ENCODE measurements at regions not wholly inside any gene's neighbourhood (a gene's known extent, or its start where the extent isn't known, plus 50 kb on each side); places are given as distances from the start of the nearest gene placed in this dataset.

GRCh38 chr13:84946192-84946591 is 853.0 kb downstream of the SLITRK6 start:
- ATAC-seq (replicated peaks in 1 of 4) (no peak), DNase-seq (no peak)
- Mint-ChIP-seq H3K27ac (no peak overlapping the region), H3K9me3 (peaks cover 4 to 7% (median 4%) of the 10 kb centered on the region in 3 donors), H3K27me3 (no peaks in the 10 kb centered on the region), H3K4me1 (no peaks in the 10 kb centered on the region), H3K36me3 (no peaks in the 10 kb centered on the region), H3K4me3 (no peak overlapping the region)
- H3K4me1 ChIP-seq (ENCODE audit: control insufficient read depth in 1 of 2, extremely low read depth in 1 of 2, insufficient read depth in 2 of 2, low read length in 2 of 2) = no peaks in the 10 kb centered on the region
- no peaks in the 10 kb centered on the region for H3K9me3 ChIP-seq
- CTCF ChIA-PET = no interaction called here
- WGBS (ENCODE audit: insufficient coverage) = no CpG with 5 or more reads among the region's 2 CpGs
- no peak overlapping the region for H3K27ac ChIP-seq (ENCODE audit: low read length)
- H3K36me3 ChIP-seq (ENCODE audit: control insufficient read depth in 2 of 2, extremely low read depth in 1 of 2, insufficient read depth in 1 of 2, low read length in 1 of 2) = no peaks in the 10 kb centered on the region
- H3K4me3 ChIP-seq (ENCODE audit: control insufficient read depth in 1 of 2, extremely low read depth in 1 of 2, low read length in 1 of 2) = no peak overlapping the region
- POLR2A ChIA-PET = no interaction called here
- no peaks in the 10 kb centered on the region for H3K27me3 ChIP-seq (replicated peaks in 1 of 2; ENCODE audit: control insufficient read depth in 2 of 2, extremely low read depth in 1 of 2, insufficient read depth in 2 of 2, low read length in 1 of 2)

- no peaks in the 10 kb centered on the region for H3K27me3 Mint-ChIP-seq
- no peaks in the 10 kb centered on the region for H3K4me1 Mint-ChIP-seq
- ATAC-seq (replicated peaks in 1 of 4) (no peak), DNase-seq (no peak)
- Histone ChIP-seq H3K4me3 (ENCODE audit: control insufficient read depth in 1 of 2, extremely low read depth in 1 of 2, low read length in 1 of 2) (no peak overlapping the region), H3K4me1 (ENCODE audit: control insufficient read depth in 1 of 2, extremely low read depth in 1 of 2, insufficient read depth in 2 of 2, low read length in 2 of 2) (no peaks in the 10 kb centered on the region), H3K27ac (ENCODE audit: low read length) (no peak overlapping the region), H3K36me3 (ENCODE audit: control insufficient read depth in 2 of 2, extremely low read depth in 1 of 2, insufficient read depth in 1 of 2, low read length in 1 of 2) (no peaks in the 10 kb centered on the region), H3K9me3 (no peaks in the 10 kb centered on the region), H3K27me3 (replicated peaks in 1 of 2; ENCODE audit: control insufficient read depth in 2 of 2, extremely low read depth in 1 of 2, insufficient read depth in 2 of 2, low read length in 1 of 2) (no peaks in the 10 kb centered on the region)
- H3K4me3 Mint-ChIP-seq = no peak overlapping the region
- no peaks in the 10 kb centered on the region for H3K9me3 Mint-ChIP-seq
- H3K36me3 Mint-ChIP-seq = no peaks in the 10 kb centered on the region
- WGBS (ENCODE audit: insufficient coverage) = 100% methylated on average over 3 of the region's 6 CpGs
- CTCF ChIA-PET = no interaction called here
- H3K27ac Mint-ChIP-seq = no peak overlapping the region
- POLR2A ChIA-PET = no interaction called here
These were observed 858.4 kb downstream of the SLITRK6 start for GRCh38 chr13:84940798-84941197.

GRCh38 chr13:84940167-84940566 is 859.1 kb downstream of the SLITRK6 start:
- no peak for DNase-seq
- no peaks in the 10 kb centered on the region for H3K9me3 ChIP-seq
- H3K36me3 ChIP-seq (ENCODE audit: control insufficient read depth in 2 of 2, extremely low read depth in 1 of 2, insufficient read depth in 1 of 2, low read length in 1 of 2) = no peaks in the 10 kb centered on the region
- no peak overlapping the region for H3K27ac Mint-ChIP-seq
- peaks cover 0 to 4% (median 2%) of the 10 kb centered on the region in 3 donors for H3K4me1 Mint-ChIP-seq
- H3K27ac ChIP-seq (ENCODE audit: low read length) = no peak overlapping the region
- no peaks in the 10 kb centered on the region for H3K27me3 ChIP-seq (replicated peaks in 1 of 2; ENCODE audit: control insufficient read depth in 2 of 2, extremely low read depth in 1 of 2, insufficient read depth in 2 of 2, low read length in 1 of 2)
- no peaks in the 10 kb centered on the region for H3K9me3 Mint-ChIP-seq
- ATAC-seq (replicated peaks in 1 of 4) = no peak
- no peaks in the 10 kb centered on the region for H3K27me3 Mint-ChIP-seq
- no peak overlapping the region for H3K4me3 ChIP-seq (ENCODE audit: control insufficient read depth in 1 of 2, extremely low read depth in 1 of 2, low read length in 1 of 2)
- POLR2A ChIA-PET = no interaction called here
- CTCF ChIA-PET = no interaction called here
- no peaks in the 10 kb centered on the region for H3K36me3 Mint-ChIP-seq
- 88% methylated on average over 3 of the region's 6 CpGs for WGBS (ENCODE audit: insufficient coverage)
- no peaks in the 10 kb centered on the region for H3K4me1 ChIP-seq (ENCODE audit: control insufficient read depth in 1 of 2, extremely low read depth in 1 of 2, insufficient read depth in 2 of 2, low read length in 2 of 2)
- no peak overlapping the region for H3K4me3 Mint-ChIP-seq

- Mint-ChIP-seq H3K9me3 (peaks cover 0 to 5% (median 0%) of the 10 kb centered on the region in 3 donors), H3K36me3 (no peaks in the 10 kb centered on the region), H3K27me3 (no peaks in the 10 kb centered on the region), H3K4me1 (peaks cover 4 to 8% (median 5%) of the 10 kb centered on the region in 3 donors), H3K27ac (no peak overlapping the region), H3K4me3 (peak overlapping the region in 2 of 3 donors; percentile 28 to 47)
- Histone ChIP-seq H3K36me3 (ENCODE audit: control insufficient read depth in 2 of 2, extremely low read depth in 1 of 2, insufficient read depth in 1 of 2, low read length in 1 of 2) (no peaks in the 10 kb centered on the region), H3K27me3 (replicated peaks in 1 of 2; ENCODE audit: control insufficient read depth in 2 of 2, extremely low read depth in 1 of 2, insufficient read depth in 2 of 2, low read length in 1 of 2) (no peaks in the 10 kb centered on the region), H3K27ac (ENCODE audit: low read length) (no peak overlapping the region), H3K9me3 (no peaks in the 10 kb centered on the region), H3K4me1 (ENCODE audit: control insufficient read depth in 1 of 2, extremely low read depth in 1 of 2, insufficient read depth in 2 of 2, low read length in 2 of 2) (no peaks in the 10 kb centered on the region), H3K4me3 (ENCODE audit: control insufficient read depth in 1 of 2, extremely low read depth in 1 of 2, low read length in 1 of 2) (no peak overlapping the region)
- ATAC-seq (replicated peaks in 1 of 4) (no peak), DNase-seq (no peak)
- WGBS (ENCODE audit: insufficient coverage) = 39% methylated on average over 2 of the region's 4 CpGs
- CTCF ChIA-PET = no interaction called here
- POLR2A ChIA-PET = no interaction called here
These were observed 864.3 kb downstream of the SLITRK6 start for GRCh38 chr13:84934911-84935310.

- POLR2A ChIA-PET = no interaction called here
- no peaks in the 10 kb centered on the region for H3K36me3 ChIP-seq (ENCODE audit: control insufficient read depth in 2 of 2, extremely low read depth in 1 of 2, insufficient read depth in 1 of 2, low read length in 1 of 2)
- no peaks in the 10 kb centered on the region for H3K27me3 ChIP-seq (replicated peaks in 1 of 2; ENCODE audit: control insufficient read depth in 2 of 2, extremely low read depth in 1 of 2, insufficient read depth in 2 of 2, low read length in 1 of 2)
- no peak overlapping the region for H3K4me3 ChIP-seq (ENCODE audit: control insufficient read depth in 1 of 2, extremely low read depth in 1 of 2, low read length in 1 of 2)
- CTCF ChIA-PET = no interaction called here
- no peak overlapping the region for H3K27ac ChIP-seq (ENCODE audit: low read length)
- Mint-ChIP-seq H3K27ac (no peak overlapping the region), H3K9me3 (peaks cover 0 to 5% (median 0%) of the 10 kb centered on the region in 3 donors), H3K36me3 (no peaks in the 10 kb centered on the region), H3K4me3 (no peak overlapping the region), H3K27me3 (no peaks in the 10 kb centered on the region), H3K4me1 (peaks cover 4 to 8% (median 5%) of the 10 kb centered on the region in 3 donors)
- ATAC-seq (replicated peaks in 1 of 4) = no peak
- H3K9me3 ChIP-seq = no peaks in the 10 kb centered on the region
- 67% methylated on average over 1 of the region's 1 CpG for WGBS (ENCODE audit: insufficient coverage)
- DNase-seq = no peak
- H3K4me1 ChIP-seq (ENCODE audit: control insufficient read depth in 1 of 2, extremely low read depth in 1 of 2, insufficient read depth in 2 of 2, low read length in 2 of 2) = no peaks in the 10 kb centered on the region
These were observed 865.4 kb downstream of the SLITRK6 start for GRCh38 chr13:84933797-84934196.

- ATAC-seq (replicated peaks in 1 of 4) (no peak), DNase-seq (no peak)
- Histone ChIP-seq H3K27ac (ENCODE audit: low read length) (no peak overlapping the region), H3K4me1 (ENCODE audit: control insufficient read depth in 1 of 2, extremely low read depth in 1 of 2, insufficient read depth in 2 of 2, low read length in 2 of 2) (no peaks in the 10 kb centered on the region), H3K9me3 (no peaks in the 10 kb centered on the region), H3K36me3 (ENCODE audit: control insufficient read depth in 2 of 2, extremely low read depth in 1 of 2, insufficient read depth in 1 of 2, low read length in 1 of 2) (no peaks in the 10 kb centered on the region), H3K27me3 (replicated peaks in 1 of 2; ENCODE audit: control insufficient read depth in 2 of 2, extremely low read depth in 1 of 2, insufficient read depth in 2 of 2, low read length in 1 of 2) (no peaks in the 10 kb centered on the region), H3K4me3 (ENCODE audit: control insufficient read depth in 1 of 2, extremely low read depth in 1 of 2, low read length in 1 of 2) (no peak overlapping the region)
- no peak overlapping the region for H3K4me3 Mint-ChIP-seq
- 22% methylated on average over 1 of the region's 1 CpG for WGBS (ENCODE audit: insufficient coverage)
- ChIA-PET POLR2A (interaction anchor here in 1 of 2 donors (0.8 kb wide), 1 partner anchor 89 kb away, joined by 3 read pairs; no protein-coding TSS in a partner anchor), CTCF (no interaction called here)
- H3K27ac Mint-ChIP-seq = no peak overlapping the region
- peaks cover 0 to 5% (median 0%) of the 10 kb centered on the region in 3 donors for H3K9me3 Mint-ChIP-seq
- no peaks in the 10 kb centered on the region for H3K36me3 Mint-ChIP-seq
- H3K27me3 Mint-ChIP-seq = no peaks in the 10 kb centered on the region
- H3K4me1 Mint-ChIP-seq = peaks cover 4 to 8% (median 5%) of the 10 kb centered on the region in 3 donors
These were observed 868.0 kb downstream of the SLITRK6 start for GRCh38 chr13:84931264-84931663.
